Esophagus muscularis mucosa (tissue), 4 donors: ENCODE measurements at regions not wholly inside any gene's neighbourhood (a gene's known extent, or its start where the extent isn't known, plus 50 kb on each side); places are given as distances from the start of the nearest gene placed in this dataset.

Experiments used
- DNase-seq: peaks from one replicate; pipeline ENCODE4 v3.0.0-alpha.2; 2017; ENCODE audit errors: extremely low spot score
- H3K27ac ChIP-seq, 4 donors: fragments of 200-600 bp; sonication (generic); replicated peaks in 1 of 4; 1 replicate in 3 of 4; 2 replicates in 1 of 4; pipeline ENCODE4 v1.5.1; 2016 to 2019; ENCODE audit warnings: mild to moderate bottlenecking in 1 of 4
- H3K27me3 ChIP-seq, 4 donors: fragments of 200-600 bp; sonication (generic); one replicate each; pipeline versions ENCODE4 v1.5.1 to v1.6.0; 2016 to 2019
- H3K36me3 ChIP-seq, 4 donors: fragments of 200-600 bp; sonication (generic); one replicate each; pipeline ENCODE4 v1.5.1; 2016 to 2019
- H3K4me1 ChIP-seq, 4 donors: fragments of 200-600 bp; sonication (generic); one replicate each; pipeline ENCODE4 v1.5.1; 2016 to 2019
- H3K4me3 ChIP-seq, 4 donors: fragments of 200-600 bp; sonication (generic); 1 replicate in 2 of 4; 2 replicates in 2 of 4; pipeline ENCODE4 v1.5.1; 2016 to 2019; ENCODE audit warnings: mild to moderate bottlenecking in 4 of 4, moderate library complexity in 1 of 4
- H3K9me3 ChIP-seq, 4 donors: fragments of 200-600 bp; sonication (generic); 1 replicate in 3 of 4; 2 replicates in 1 of 4; pipeline ENCODE4 v1.5.1; 2016 to 2019
- CTCF ChIP-seq, 3 experiments: fragments of 200-600 bp in 2 of 3; fragments of 450-650 bp in 1 of 3; sonication (generic) in 2 of 3; IDR thresholded peaks; one replicate each; pipeline ENCODE4 v1.5.1; 2017 to 2019; ENCODE audit warnings: antibody characterized with exemption in 3 of 3, mild to moderate bottlenecking in 2 of 3, moderate library complexity in 1 of 3
- EP300 ChIP-seq: sonication (generic); formaldehyde crosslinking; IDR thresholded peaks from one replicate; pipeline ENCODE4 v1.6.1; 2017; ENCODE audit warnings: antibody characterized with exemption
- POLR2A ChIP-seq: fragments of 450-650 bp; IDR thresholded peaks from one replicate; pipeline ENCODE4 v1.6.1; 2017; ENCODE audit warnings: antibody characterized with exemption, moderate library complexity, mild to moderate bottlenecking, low read depth
- POLR2AphosphoS5 ChIP-seq, 2 donors: sonication (generic); formaldehyde crosslinking; IDR thresholded peaks; one replicate each; pipeline ENCODE4 v1.6.1; 2017; ENCODE audit warnings: antibody characterized with exemption in 2 of 2
- WGBS: methylation state at CpG from one replicate; pipeline ENCODE4 v1.1.5; 2018; 5-methylcytosine and 5-hydroxymethylcytosine counted together
- intact Hi-C: fragments of 100-400 bp; cut with DNase I; formaldehyde crosslinking; loops from one replicate; pipeline ENCODE4 v1.15.1; 2023

GRCh38 chr1:193658691-193659090 is 472.3 kb upstream of the B3GALT2 start:
- intact Hi-C loops, result no loop called here
- Histone ChIP-seq H3K36me3 (no peaks in the 10 kb centered on the region), H3K27ac (no peak overlapping the region), H3K9me3 (peaks cover 0 to 14% (median 11%) of the 10 kb centered on the region in 4 donors), H3K4me3 (no peak overlapping the region), H3K4me1 (peaks cover 9 to 22% (median 15%) of the 10 kb centered on the region in 4 donors), H3K27me3 (no peaks in the 10 kb centered on the region)
- no peak for TF ChIP-seq POLR2A
- 91% methylated on average over 1 of the region's 1 CpG for WGBS
- no peak for DNase-seq

- WGBS, result 73% methylated on average over 1 of the region's 1 CpG
- H3K27ac ChIP-seq, result no peak overlapping the region
- no peak for DNase-seq
- H3K36me3 ChIP-seq, result no peaks in the 10 kb centered on the region
- TF ChIP-seq CTCF (IDR thresholded peaks at IDR 0.05) (no peak), EP300 (no peak), POLR2A (no peak), POLR2AphosphoS5 (IDR thresholded peaks at IDR 0.05) (no peak)
- peaks cover 0 to 18% (median 16%) of the 10 kb centered on the region in 4 donors for H3K9me3 ChIP-seq
- peaks cover 9 to 22% (median 15%) of the 10 kb centered on the region in 4 donors for H3K4me1 ChIP-seq
- intact Hi-C loops, result no loop called here
- no peak overlapping the region for H3K4me3 ChIP-seq
- no peaks in the 10 kb centered on the region for H3K27me3 ChIP-seq
These were observed 471.7 kb upstream of the B3GALT2 start for GRCh38 chr1:193658081-193658480.

- Histone ChIP-seq H3K4me1 (peaks cover 9 to 22% (median 15%) of the 10 kb centered on the region in 4 donors), H3K27ac (no peak overlapping the region), H3K9me3 (peaks cover 0 to 22% (median 18%) of the 10 kb centered on the region in 4 donors), H3K27me3 (no peaks in the 10 kb centered on the region), H3K36me3 (no peaks in the 10 kb centered on the region), H3K4me3 (no peak overlapping the region)
- DNase-seq, result no peak
- 95% methylated on average over 3 of the region's 3 CpGs for WGBS
- TF ChIP-seq EP300, result no peak
- TF ChIP-seq POLR2A, result no peak
- TF ChIP-seq CTCF (IDR thresholded peaks at IDR 0.05), result no peak
- TF ChIP-seq POLR2AphosphoS5 (IDR thresholded peaks at IDR 0.05), result no peak
- intact Hi-C loops, result no loop called here
These were observed 471.1 kb upstream of the B3GALT2 start for GRCh38 chr1:193657552-193657951.

GRCh38 chr1:193656841-193657240 is 470.4 kb upstream of the B3GALT2 start:
- H3K27ac ChIP-seq, result no peak overlapping the region
- DNase-seq, result no peak

More at GRCh38 chr1:193656841-193657240, 470.4 kb upstream of the B3GALT2 start:
- WGBS, result 88% methylated on average over 2 of the region's 2 CpGs
- no peak for TF ChIP-seq EP300
- TF ChIP-seq POLR2A, result no peak
- no peak for TF ChIP-seq CTCF (IDR thresholded peaks at IDR 0.05)
- no peak for TF ChIP-seq POLR2AphosphoS5 (IDR thresholded peaks at IDR 0.05)
- intact Hi-C loops, result no loop called here
- no peak overlapping the region for H3K4me3 ChIP-seq
- H3K4me1 ChIP-seq, result peaks cover 9 to 22% (median 15%) of the 10 kb centered on the region in 4 donors
- no peaks in the 10 kb centered on the region for H3K36me3 ChIP-seq
- no peaks in the 10 kb centered on the region for H3K27me3 ChIP-seq
- H3K9me3 ChIP-seq, result peaks cover 0 to 22% (median 18%) of the 10 kb centered on the region in 4 donors
